IMR-90 (cell line): ENCODE measurements at regions not wholly inside any gene's neighbourhood (a gene's known extent, or its start where the extent isn't known, plus 50 kb on each side); places are given as distances from the start of the nearest gene placed in this dataset.
"Not testable (repeated sequence)": the region's sequence is repeated elsewhere in the genome, so short reads cannot be mapped to it uniquely, and the experiment has no call there.

Experiments
- CTCF ChIP-seq: conservative IDR thresholded peaks from 2 replicates; pipeline ENCODE4 v1.5.1; 2012; ENCODE audit warnings: mild to moderate bottlenecking, low read depth, low read length, improper control_type of control experiment
- MAFK ChIP-seq: IDR thresholded peaks from 2 replicates; pipeline ENCODE4 v1.6.1; 2012; ENCODE audit warnings: low read depth, low read length, improper control_type of control experiment
- POLR2A ChIP-seq: IDR thresholded peaks from 2 replicates; pipeline ENCODE4 v1.6.1; 2012; ENCODE audit warnings: mild to moderate bottlenecking, low read depth, low read length
- USF2 ChIP-seq: fragments of 150-350 bp; IDR thresholded peaks from 2 replicates; pipeline ENCODE4 v1.6.1; 2017; ENCODE audit warnings: mild to moderate bottlenecking, antibody characterized with exemption, low read length, low read depth

GRCh38 chr11:114805431-114805830 lies 127.1 kb downstream of the NXPE2 start:
- TF ChIP-seq CTCF, POLR2A, MAFK, USF2: not testable (repeated sequence)
